ENCODE measurements at regions not wholly inside any gene's neighbourhood (a gene's known extent, or its start where the extent isn't known, plus 50 kb on each side); places are given as distances from the start of the nearest gene placed in this dataset.

- Histone ChIP-seq H3K9me3 (no peaks in the 10 kb centered on the region), H3K4me1 (no peaks in the 10 kb centered on the region), H3K36me3 (no peaks in the 10 kb centered on the region), H3K4me3 (no peak overlapping the region), H3K27ac (no peak overlapping the region), H3K27me3 (no peaks in the 10 kb centered on the region)
- TF ChIP-seq POLR2A (IDR thresholded peaks at IDR 0.05) (no peak), POLR2AphosphoS5 (IDR thresholded peaks at IDR 0.05) (no peak), CTCF (IDR thresholded peaks at IDR 0.05) (no peak)
- DNase-seq (ENCODE audit: low spot score in 2 of 2): no peak
- intact Hi-C loops (cut with DNase I; ENCODE audit: low total_unique reads): no loop called here
Observed at GRCh38 chr9:79200336-79200735, 371.4 kb upstream of the TLE4 start.

GRCh38 chr9:79201636-79202035 lies 370.1 kb upstream of the TLE4 start:
- no peak for DNase-seq (ENCODE audit: low spot score in 2 of 2)
- Histone ChIP-seq H3K9me3 (no peaks in the 10 kb centered on the region), H3K36me3 (no peaks in the 10 kb centered on the region), H3K4me1 (no peaks in the 10 kb centered on the region), H3K27ac (no peak overlapping the region), H3K27me3 (no peaks in the 10 kb centered on the region), H3K4me3 (no peak overlapping the region)
- intact Hi-C loops (cut with DNase I; ENCODE audit: low total_unique reads): no loop called here
- TF ChIP-seq POLR2A (IDR thresholded peaks at IDR 0.05) (no peak), POLR2AphosphoS5 (IDR thresholded peaks at IDR 0.05) (no peak), CTCF (IDR thresholded peaks at IDR 0.05) (no peak)

- H3K4me3 ChIP-seq: no peak overlapping the region
- intact Hi-C loops (cut with DNase I; ENCODE audit: low total_unique reads): no loop called here
Observed at GRCh38 chr9:79208791-79209396, 362.9 kb upstream of the TLE4 start.

GRCh38 chr9:79210541-79211243 lies 361.1 kb upstream of the TLE4 start:
- H3K27ac ChIP-seq: no peak overlapping the region

More at GRCh38 chr9:79208791-79209396, 362.9 kb upstream of the TLE4 start:
- H3K4me1 ChIP-seq: no peaks in the 10 kb centered on the region
- TF ChIP-seq POLR2AphosphoS5 (IDR thresholded peaks at IDR 0.05) (no peak), CTCF (IDR thresholded peaks at IDR 0.05) (no peak), POLR2A (IDR thresholded peaks at IDR 0.05) (no peak)
- no peaks in the 10 kb centered on the region for H3K36me3 ChIP-seq
- no peaks in the 10 kb centered on the region for H3K9me3 ChIP-seq
- no peak for DNase-seq (ENCODE audit: low spot score in 2 of 2)
- H3K27me3 ChIP-seq: no peaks in the 10 kb centered on the region
- no peak overlapping the region for H3K27ac ChIP-seq

More at GRCh38 chr9:79210541-79211243, 361.1 kb upstream of the TLE4 start:
- H3K9me3 ChIP-seq: no peaks in the 10 kb centered on the region
- intact Hi-C loops (cut with DNase I; ENCODE audit: low total_unique reads): loop anchor here (5.0 kb wide), 1 partner anchor 703 kb away; no protein-coding TSS in a partner anchor
- H3K4me3 ChIP-seq: no peak overlapping the region
- TF ChIP-seq CTCF (IDR thresholded peaks at IDR 0.05) (no peak), POLR2AphosphoS5 (IDR thresholded peaks at IDR 0.05) (no peak)
- no peaks in the 10 kb centered on the region for H3K4me1 ChIP-seq
- no peaks in the 10 kb centered on the region for H3K27me3 ChIP-seq
- DNase-seq (ENCODE audit: low spot score in 2 of 2): no peak
- no peaks in the 10 kb centered on the region for H3K36me3 ChIP-seq

Measured in breast epithelium (tissue), 4 donors.